SHP77 (cell line): ENCODE measurements at regions not wholly inside any gene's neighbourhood (a gene's known extent, or its start where the extent isn't known, plus 50 kb on each side); places are given as distances from the start of the nearest gene placed in this dataset.
"Not testable (repeated sequence)": the region's sequence is repeated elsewhere in the genome, so short reads cannot be mapped to it uniquely, and the experiment has no call there.

ENCODE experiments used
- DNase-seq, 2 experiments: peaks; one replicate each; lab custom pipeline; 2025; lab: John Stamatoyannopoulos, UW

DNA sequence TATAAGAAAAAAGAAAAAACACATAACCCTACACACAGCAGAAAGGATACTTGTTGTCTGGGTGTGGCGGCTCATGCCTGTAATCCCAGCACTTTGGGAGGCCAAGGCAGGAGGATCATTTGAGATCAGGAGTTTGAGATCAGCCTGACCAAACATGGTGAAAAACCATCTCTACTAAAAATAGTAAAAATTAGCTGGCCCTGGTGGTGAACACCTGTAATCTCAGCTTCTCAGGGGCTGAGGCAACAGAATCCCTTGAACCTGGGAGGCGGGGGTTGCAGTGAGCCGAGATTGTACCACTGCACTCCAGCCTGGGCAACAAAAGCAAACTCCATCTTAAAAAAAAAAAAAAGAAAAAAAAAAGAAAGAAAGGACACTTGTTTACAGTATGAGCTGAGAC, 147.6 kb upstream of the PITX1 start:
- no peak for DNase-seq

DNA sequence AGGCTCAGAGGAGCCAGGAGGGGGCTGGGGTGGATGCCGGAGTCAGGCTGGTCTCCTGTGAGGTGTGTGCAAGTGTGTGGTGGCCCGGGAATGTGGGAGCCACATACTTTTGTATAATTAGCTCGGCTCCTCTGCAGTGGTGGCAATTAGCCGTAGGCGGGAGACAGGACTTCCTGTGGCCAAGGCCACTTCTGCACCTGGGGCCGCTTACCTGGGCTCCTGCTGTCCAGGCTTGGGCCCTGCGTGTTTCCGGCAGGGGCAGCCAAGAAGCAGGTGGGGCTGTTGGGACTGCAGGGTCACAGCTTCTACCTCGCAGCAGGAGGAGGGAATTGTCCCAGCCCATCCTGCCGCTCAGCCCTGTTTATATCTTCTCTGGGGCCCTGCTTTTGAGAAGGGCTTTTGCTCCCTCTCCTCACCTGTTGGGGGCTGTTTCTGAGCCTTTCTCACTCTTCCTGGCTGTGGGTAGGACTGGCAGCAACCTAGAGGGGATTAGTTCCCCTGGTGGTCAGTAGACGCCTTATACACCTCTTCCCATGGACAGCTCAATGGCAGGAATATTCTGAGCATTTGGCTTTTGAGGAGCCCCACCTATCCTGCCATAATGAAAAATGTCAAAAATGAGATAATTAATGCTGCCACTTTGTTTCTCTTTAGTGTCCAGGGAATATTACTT, 145.4 kb upstream of the PITX1 start:
- DNase-seq = peak; percentile 56 to 61

DNA sequence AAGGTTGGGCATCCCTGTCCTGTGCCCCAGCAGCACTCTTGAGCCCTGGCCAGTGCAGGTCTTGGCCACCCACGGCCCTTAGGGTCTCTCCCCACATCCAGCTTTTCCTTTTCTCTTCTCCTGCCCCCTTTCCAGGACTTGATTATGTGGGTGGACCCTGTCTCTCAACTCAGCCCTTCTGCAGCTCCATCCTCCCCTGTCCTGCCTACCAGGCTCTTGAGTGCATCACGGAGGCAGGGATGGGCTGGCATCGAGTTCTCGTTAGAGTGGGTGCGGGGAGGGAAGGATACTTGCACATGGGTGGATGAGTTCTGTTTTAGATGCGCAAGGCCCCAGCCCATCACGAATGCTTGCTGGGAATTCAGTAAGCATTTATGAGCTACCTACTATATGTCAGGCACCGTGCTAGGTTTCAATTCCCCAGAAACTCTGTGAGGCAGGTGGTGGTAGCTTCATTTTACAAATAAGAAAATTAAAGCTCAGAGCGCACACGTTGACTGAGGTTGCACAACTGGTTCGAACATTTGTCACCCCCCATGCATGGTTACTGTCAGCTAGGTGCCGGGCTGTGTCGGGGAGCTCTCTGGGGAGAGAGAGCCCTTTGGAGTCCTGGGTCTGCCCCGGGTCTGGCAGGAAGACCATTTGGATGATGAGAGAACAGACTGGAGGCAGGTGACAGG, 144.6 kb upstream of the PITX1 start:
- DNase-seq = peak in 1 of 2 experiments; percentile 33

DNA sequence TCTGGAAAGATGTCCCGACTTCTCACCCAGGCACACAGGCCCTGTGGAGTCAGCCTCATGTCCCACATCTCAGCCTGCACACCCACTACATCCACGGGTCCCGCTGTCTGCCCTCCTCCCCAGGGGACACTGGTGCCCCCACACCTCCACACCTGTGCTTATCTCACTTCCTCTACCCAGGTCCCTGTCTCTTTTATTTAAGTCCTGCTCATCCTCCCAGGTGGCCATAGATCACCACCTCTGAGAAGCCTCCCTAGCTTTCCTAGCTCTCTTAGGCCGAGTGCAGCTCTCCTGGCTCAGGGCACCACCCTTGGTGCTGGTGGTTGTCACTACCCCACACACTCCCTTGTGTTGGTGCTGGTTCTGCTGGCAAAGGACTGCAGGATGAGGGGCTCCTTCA, 143.6 kb upstream of the PITX1 start:
- no peak for DNase-seq

GRCh38 chr5:135176991-135177390, 143.0 kb upstream of the PITX1 start:
- DNase-seq = no peak

- peak in 1 of 2 experiments; percentile 29 for DNase-seq
Observed at GRCh38 chr5:135174315-135175096, 140.5 kb upstream of the PITX1 start.

DNA sequence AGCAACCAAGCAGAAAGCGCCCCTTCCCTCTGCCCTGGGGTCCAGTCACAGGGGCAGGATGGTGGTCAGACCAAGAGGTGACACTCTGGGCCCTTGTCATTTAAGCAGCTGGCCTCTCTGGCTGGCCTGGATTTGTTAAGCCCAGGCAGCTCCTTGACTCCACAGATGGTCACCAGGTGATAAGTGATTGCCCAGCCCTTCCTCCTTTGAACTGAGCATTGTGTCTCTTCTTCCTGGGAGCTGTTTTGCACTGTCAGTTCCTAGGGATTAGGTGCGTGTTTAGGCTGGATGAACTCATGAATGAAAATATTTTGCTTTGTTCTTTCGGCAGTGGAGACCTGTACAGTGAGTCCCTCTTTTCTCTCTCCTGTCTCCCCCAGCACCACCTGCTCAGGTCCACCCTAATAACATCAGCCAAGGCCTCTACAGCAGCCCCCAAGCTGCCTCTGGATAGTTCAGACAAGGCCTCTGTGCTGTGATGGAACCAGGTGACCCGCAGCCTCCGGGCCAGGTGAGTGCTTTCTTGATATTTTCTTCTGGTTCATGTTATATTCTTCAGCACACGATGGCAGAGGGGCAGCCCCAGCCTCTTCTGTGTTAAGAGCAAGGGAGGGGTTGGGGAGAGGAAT, 139.7 kb upstream of the PITX1 start:
- DNase-seq = peak; percentile 62 to 66

DNA sequence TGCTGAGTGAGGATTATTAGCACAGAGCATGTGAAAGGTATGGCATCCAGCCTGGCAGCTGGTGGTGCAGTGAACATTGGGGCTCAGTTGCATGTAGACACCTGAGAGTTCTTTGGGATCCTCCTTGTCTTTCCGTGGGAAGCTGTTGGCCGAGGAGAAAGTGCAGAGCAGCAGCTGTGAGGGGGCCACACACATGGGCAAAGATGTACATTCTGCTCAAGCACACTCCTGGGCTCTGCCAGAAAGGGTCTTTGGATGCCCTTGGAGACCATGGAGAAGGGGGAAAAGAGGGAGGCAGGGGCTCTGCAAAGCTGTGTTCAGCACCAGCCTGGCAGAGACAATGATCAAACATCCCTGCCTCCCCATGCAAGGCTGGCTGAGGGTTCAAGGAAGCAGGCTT, 138.7 kb upstream of the PITX1 start:
- DNase-seq = no peak

GRCh38 chr5:135171336-135171735, 137.3 kb upstream of the PITX1 start:
- DNase-seq = no peak

DNA sequence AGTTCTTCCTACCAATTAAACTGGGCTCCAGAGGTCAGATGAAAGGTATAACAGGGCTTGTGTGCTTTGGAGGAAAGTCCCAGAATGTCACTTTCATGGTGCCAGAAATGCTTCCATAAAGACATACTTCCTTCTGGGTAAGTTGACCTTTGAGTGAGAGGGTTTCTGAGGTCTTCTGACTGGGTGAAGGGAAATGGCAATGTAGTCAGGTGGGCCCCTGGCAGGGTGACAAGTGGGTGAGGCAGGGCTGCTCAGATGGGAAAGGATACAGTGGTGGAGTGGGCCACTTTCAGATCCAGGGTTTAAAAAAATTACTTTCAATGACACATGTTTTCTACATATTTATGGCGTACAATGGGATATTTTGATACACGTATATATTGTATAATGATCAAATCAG, 136.5 kb upstream of the PITX1 start:
- no peak for DNase-seq

DNA sequence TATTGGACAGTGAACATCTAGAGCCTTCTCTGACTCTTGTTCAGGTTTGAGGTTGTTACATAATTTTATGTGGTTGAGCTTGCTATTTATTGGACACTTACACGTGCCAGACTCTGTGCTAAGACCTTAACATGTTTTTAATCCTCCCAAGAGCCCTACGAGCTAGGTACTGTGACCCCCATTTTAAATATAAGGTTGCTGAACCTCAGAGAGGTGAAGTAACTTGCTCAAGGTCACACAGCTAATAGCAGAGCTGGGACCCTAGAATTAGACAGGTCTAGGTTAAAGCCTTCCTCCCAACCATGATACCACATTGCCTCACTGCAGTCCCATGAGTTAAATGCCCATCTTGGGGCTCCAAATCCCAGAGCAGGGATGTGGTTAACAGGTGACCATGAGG, 135.7 kb upstream of the PITX1 start:
- no peak for DNase-seq

GRCh38 chr5:135167634-135168033, 133.6 kb upstream of the PITX1 start:
- DNase-seq = no peak

GRCh38 chr5:135164873-135165614, 131.0 kb upstream of the PITX1 start:
- DNase-seq = not testable (repeated sequence)

DNA sequence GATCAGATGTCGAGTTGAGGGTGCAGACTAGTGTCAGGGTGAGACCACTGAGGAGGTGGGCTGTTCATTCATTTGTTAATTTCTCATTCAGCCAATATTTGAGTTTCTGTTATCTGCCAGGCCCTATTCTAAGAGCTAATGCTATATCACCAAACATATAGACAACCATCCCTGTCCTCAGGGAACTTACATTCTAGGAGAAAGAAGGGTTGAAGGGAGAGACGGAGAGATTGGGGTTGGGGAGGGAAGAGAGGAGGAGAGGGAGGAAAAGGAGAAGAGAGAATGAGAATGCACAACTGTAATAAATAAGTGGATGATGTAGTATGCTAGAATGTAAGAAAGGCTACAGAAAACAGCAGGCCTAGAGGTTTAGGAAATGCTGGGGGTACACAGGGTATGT, 129.9 kb upstream of the PITX1 start:
- DNase-seq = no peak

GRCh38 chr5:135163391-135163790, 129.4 kb upstream of the PITX1 start:
- no peak for DNase-seq

DNA sequence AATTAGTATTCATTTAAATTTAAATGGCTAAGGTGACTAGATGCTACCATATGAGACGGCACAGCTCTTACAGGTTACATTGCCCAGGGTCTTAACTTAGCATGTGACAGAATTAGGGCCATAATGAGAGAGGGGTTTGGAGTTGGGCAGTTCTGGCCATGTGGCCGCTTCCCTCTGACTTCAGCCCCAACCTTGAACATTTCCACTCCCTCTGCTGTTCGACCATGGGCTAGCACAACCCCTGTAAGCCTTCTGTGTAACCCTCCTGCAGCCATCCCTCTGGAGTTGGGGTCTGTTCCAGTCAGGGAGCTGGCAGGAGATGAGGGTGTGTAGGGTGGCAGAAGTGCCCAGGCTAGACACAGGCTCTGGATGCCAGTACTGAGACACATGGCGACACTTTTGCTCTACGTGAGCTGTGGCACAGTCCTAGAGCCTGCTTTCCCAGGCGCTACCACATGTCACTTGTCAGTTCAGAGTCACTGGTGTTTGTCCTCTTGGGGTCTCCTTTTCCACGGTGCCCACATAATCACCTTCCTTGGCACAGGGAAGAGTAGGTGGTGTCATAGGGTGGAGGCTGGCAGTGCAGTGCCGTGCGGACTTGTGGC, 128.7 kb upstream of the PITX1 start:
- DNase-seq = no peak

DNA sequence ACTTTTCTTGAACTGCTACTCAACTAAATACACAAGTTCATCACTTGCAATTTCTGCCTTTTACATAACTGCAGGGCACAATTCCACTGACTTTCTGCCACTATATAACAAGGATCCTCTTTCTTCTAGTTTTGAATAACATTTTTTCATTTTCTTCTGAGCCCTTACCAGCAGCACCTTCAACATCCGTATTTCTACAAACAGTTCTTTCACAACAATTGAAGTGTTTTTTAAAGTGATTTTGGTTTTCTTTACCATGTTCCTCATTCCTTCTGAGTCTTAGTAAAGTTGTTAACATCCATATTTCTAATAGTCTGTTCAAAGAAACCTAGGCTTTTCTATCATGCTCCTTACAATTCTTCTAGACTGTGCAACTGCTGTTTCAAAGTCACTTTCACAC, 127.2 kb upstream of the PITX1 start:
- no peak for DNase-seq

DNA sequence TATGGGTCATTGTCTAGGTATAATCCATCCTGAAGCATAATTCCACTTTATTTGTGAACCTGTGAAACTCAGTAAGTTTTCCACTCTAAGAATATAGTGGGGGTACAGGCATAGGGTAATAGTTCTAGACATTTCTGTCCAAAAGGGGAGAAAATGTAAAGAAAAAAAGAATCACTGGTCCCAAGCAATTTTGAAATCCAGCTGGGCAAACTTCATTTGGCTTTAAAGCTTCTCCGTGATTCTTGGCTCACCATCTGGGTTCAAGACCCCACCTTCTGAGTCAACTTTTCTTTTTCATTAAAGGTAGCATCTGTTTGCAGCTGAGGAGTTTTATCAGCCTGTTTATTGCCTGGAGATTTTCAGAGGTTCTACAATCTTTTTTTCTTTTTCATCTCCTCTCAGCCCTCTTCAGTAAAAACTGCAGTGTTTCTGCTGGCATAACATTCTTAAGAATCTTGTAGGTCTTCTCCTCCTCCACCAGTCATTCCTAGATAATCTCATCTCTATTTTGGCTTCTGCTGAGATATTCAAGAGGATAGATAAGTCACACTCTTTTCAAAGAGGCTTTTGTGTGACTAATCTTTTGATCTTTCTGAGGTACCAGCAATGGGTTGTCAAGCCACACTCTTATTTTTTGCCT, 126.1 kb upstream of the PITX1 start:
- DNase-seq = no peak

DNA sequence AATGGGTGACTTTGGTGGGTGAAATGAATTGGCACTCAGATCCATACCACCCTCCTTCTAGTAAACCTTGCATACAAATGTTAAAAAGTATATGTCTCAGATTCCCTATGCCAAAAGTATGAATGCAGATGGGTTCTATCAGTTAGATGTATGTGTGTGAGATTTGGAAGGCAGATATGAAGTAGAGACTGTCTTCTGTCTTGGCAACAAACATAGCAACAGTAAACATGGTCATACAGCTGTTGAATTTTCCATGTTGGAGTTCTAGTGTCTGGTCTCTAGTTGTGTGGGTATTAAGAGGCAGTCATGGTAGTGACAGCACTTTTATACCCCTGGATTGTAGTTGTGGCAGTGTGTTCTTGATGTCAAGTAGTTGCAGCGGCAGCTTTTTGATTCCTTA, 125.6 kb upstream of the PITX1 start:
- DNase-seq = no peak

GRCh38 chr5:135158982-135159381, 125.0 kb upstream of the PITX1 start:
- DNase-seq = no peak

GRCh38 chr5:135158314-135158697, 124.3 kb upstream of the PITX1 start:
- DNase-seq = no peak
